ENCODE measurements at regions not wholly inside any gene's neighbourhood (a gene's known extent, or its start where the extent isn't known, plus 50 kb on each side); places are given as distances from the start of the nearest gene placed in this dataset.
A peak's percentile ranks its signal among the peaks of the same experiment; 100 is the strongest.

DNA sequence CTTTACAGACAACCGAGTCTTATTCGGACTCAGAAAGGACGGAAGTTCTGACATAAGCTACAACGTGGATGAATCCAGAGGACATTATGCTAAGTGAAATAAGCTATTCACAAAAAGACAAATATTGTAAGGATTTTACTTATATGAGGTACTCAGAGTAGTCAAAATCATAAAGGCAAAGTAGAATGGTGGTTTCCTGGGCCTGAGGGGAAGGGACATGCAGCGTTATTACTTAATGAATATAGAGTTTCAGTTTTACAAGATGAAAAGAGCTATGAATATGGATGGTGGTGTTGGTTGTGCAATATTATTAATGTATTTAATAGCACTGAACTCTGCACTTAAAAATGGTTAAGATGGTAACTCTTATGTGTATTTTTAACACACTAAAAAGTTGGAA, 419.1 kb upstream of the SGCG start:
- no peaks in the 10 kb centered on the region for H3K27me3 Mint-ChIP-seq (ENCODE audit: low read depth)
- H3K4me1 Mint-ChIP-seq: peaks cover 43% of the 10 kb centered on the region
- no peak for DNase-seq (ENCODE audit: low spot score in 2 of 2, unreplicated experiment in 2 of 2)
- TF ChIP-seq, protein P1, sequence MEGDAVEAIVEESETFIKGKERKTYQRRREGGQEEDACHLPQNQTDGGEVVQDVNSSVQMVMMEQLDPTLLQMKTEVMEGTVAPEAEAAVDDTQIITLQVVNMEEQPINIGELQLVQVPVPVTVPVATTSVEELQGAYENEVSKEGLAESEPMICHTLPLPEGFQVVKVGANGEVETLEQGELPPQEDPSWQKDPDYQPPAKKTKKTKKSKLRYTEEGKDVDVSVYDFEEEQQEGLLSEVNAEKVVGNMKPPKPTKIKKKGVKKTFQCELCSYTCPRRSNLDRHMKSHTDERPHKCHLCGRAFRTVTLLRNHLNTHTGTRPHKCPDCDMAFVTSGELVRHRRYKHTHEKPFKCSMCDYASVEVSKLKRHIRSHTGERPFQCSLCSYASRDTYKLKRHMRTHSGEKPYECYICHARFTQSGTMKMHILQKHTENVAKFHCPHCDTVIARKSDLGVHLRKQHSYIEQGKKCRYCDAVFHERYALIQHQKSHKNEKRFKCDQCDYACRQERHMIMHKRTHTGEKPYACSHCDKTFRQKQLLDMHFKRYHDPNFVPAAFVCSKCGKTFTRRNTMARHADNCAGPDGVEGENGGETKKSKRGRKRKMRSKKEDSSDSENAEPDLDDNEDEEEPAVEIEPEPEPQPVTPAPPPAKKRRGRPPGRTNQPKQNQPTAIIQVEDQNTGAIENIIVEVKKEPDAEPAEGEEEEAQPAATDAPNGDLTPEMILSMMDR (IDR thresholded peaks at IDR 0.05; ENCODE audit: unreplicated experiment): no peak
- H3K27ac Mint-ChIP-seq: no peak overlapping the region
- H3K9me3 Mint-ChIP-seq: peaks cover 15% of the 10 kb centered on the region
- peaks cover 3% of the 10 kb centered on the region for H3K36me3 Mint-ChIP-seq
- H3K4me3 Mint-ChIP-seq: no peak overlapping the region

- H3K27ac Mint-ChIP-seq: peak overlapping the region; percentile 68
- H3K27me3 Mint-ChIP-seq (ENCODE audit: low read depth): no peaks in the 10 kb centered on the region
- H3K4me3 Mint-ChIP-seq: no peak overlapping the region
- peaks cover 15% of the 10 kb centered on the region for H3K9me3 Mint-ChIP-seq
- H3K36me3 Mint-ChIP-seq: peaks cover under 1% of the 10 kb centered on the region
- DNase-seq (ENCODE audit: low spot score in 2 of 2, unreplicated experiment in 2 of 2): no peak
- peaks cover 26% of the 10 kb centered on the region for H3K4me1 Mint-ChIP-seq
- TF ChIP-seq, protein P1 (IDR thresholded peaks at IDR 0.05; ENCODE audit: unreplicated experiment): no peak
Measured at GRCh38 chr13:22765547-22765946, 415.2 kb upstream of the SGCG start.

DNA sequence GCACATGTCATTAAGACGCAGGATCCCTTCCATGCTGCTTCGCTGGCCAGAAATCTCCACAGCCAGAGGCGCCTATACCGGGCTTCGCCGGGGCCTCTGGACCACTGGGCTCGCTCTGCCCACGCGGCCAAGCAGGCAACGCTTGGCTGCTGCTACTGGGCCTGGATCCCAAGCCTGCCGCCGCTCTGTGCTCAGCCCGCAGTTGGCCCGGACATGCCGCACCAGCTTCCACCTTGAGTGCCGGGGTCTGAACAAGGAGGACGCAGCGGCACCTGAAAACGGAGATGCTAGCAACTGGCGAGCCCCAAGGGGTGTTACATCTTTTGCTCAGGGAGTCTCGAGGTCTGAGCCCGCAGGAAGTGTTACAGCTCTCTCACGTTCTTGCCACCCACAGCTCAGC, 409.9 kb upstream of the SGCG start:
- Mint-ChIP-seq H3K36me3 (no peaks in the 10 kb centered on the region), H3K27me3 (ENCODE audit: low read depth) (no peaks in the 10 kb centered on the region), H3K4me1 (peaks cover 7% of the 10 kb centered on the region), H3K9me3 (peaks cover 3% of the 10 kb centered on the region), H3K27ac (no peak overlapping the region), H3K4me3 (no peak overlapping the region)
- TF ChIP-seq, protein P1 (IDR thresholded peaks at IDR 0.05; ENCODE audit: unreplicated experiment): no peak
- no peak for DNase-seq (ENCODE audit: low spot score in 2 of 2, unreplicated experiment in 2 of 2)

- DNase-seq (ENCODE audit: low spot score in 2 of 2, unreplicated experiment in 2 of 2): no peak
- TF ChIP-seq, protein P1 (IDR thresholded peaks at IDR 0.05; ENCODE audit: unreplicated experiment): no peak
- Mint-ChIP-seq H3K27me3 (ENCODE audit: low read depth) (no peaks in the 10 kb centered on the region), H3K27ac (peak overlapping the region; percentile 54), H3K9me3 (peaks cover 3% of the 10 kb centered on the region), H3K36me3 (no peaks in the 10 kb centered on the region), H3K4me1 (peaks cover 7% of the 10 kb centered on the region), H3K4me3 (no peak overlapping the region)
Measured at GRCh38 chr13:22773465-22773864, 407.3 kb upstream of the SGCG start.

- Mint-ChIP-seq H3K4me3 (no peak overlapping the region), H3K9me3 (peaks cover 21% of the 10 kb centered on the region), H3K27ac (no peak overlapping the region), H3K27me3 (ENCODE audit: low read depth) (no peaks in the 10 kb centered on the region), H3K4me1 (peaks cover 7% of the 10 kb centered on the region), H3K36me3 (peaks cover 3% of the 10 kb centered on the region)
- DNase-seq (ENCODE audit: low spot score in 2 of 2, unreplicated experiment in 2 of 2): no peak
- TF ChIP-seq, protein P1 (IDR thresholded peaks at IDR 0.05; ENCODE audit: unreplicated experiment): no peak
Measured at GRCh38 chr13:22776394-22777186, 404.2 kb upstream of the SGCG start.

Data from mesothelial cell of epicardium (in vitro differentiated cells).